A549 (cell line): ENCODE measurements at regions not wholly inside any gene's neighbourhood (a gene's known extent, or its start where the extent isn't known, plus 50 kb on each side); places are given as distances from the start of the nearest gene placed in this dataset.

ENCODE experiments used
- ATAC-seq, 2 experiments: fragments of 200-7000 bp in 1 of 2; fragments of >200 bp in 1 of 2; cut with Nextera tagmentation in 1 of 2; cut with Tn5 transposase in 1 of 2; 3 replicates each; pipeline versions ENCODE4 v1.8.0 to v1.9.1; 2018 to 2020; ENCODE audit warnings: mild to moderate bottlenecking in 1 of 2, moderate library complexity in 1 of 2
- CTCF ChIA-PET: fragments of 300-600 bp; sonication (Branson Sonifier 250); formaldehyde crosslinking; extraction: SDS; loops from one replicate; lab custom pipeline; 2021; ENCODE audit warnings: antibody characterized with exemption, inconsistent platforms; lab: Yijun Ruan, JAX
- POLR2A ChIA-PET: fragments of 350-600 bp; formaldehyde crosslinking; extraction: SDS; loops from one replicate; lab custom pipeline; 2021; ENCODE audit warnings: antibody characterized with exemption, inconsistent platforms; lab: Yijun Ruan, JAX
- DNase-seq, 2 experiments: peaks; one replicate each; pipeline versions ENCODE4 v3.0.0 to v3.0.0-alpha.2; 2011 to 2016; ENCODE audit warnings: low read depth in 1 of 2, low spot score in 1 of 2
- FAIRE-seq: peaks from 2 replicates; lab custom pipeline; 2011; peaks lifted over from hg19 to GRCh38; lab: Jason Lieb, UNC
- H3K27ac ChIP-seq, 2 experiments: fragments of >200 bp; sonication (Bioruptor Twin); formaldehyde crosslinking; 3 replicates each; pipeline ENCODE4 v1.5.1; 2016 to 2017
- H3K4me1 ChIP-seq: fragments of >200 bp; sonication (Bioruptor Twin); formaldehyde crosslinking; 3 replicates; pipeline ENCODE4 v1.6.1; 2016
- H3K4me2 ChIP-seq: fragments of >200 bp; sonication (Bioruptor Twin); formaldehyde crosslinking; 3 replicates; pipeline ENCODE4 v1.6.1; 2016
- H3K4me3 ChIP-seq: fragments of >200 bp; sonication (Bioruptor Twin); formaldehyde crosslinking; 3 replicates; pipeline ENCODE4 v1.5.1; 2016
- H3K9me3 ChIP-seq: fragments of >200 bp; sonication (Bioruptor Twin); formaldehyde crosslinking; 3 replicates; pipeline ENCODE4 v1.6.1; 2016
- CBX8 ChIP-seq: fragments of 200-600 bp; sonication (generic); IDR thresholded peaks from 2 replicates; pipeline ENCODE4 v1.6.1; 2016
- CEBPB ChIP-seq, 2 experiments: fragments of >200 bp in 1 of 2; sonication (Bioruptor Twin) in 1 of 2; formaldehyde crosslinking in 1 of 2; IDR thresholded peaks; 2 replicates each; pipeline ENCODE4 v1.6.1; 2012 to 2016
- CHD2 ChIP-seq: fragments of 150-350 bp; IDR thresholded peaks from 2 replicates; pipeline ENCODE4 v1.6.1; 2014; ENCODE audit warnings: low read length; ENCODE audit not compliant: partially characterized antibody
- EHF ChIP-seq: fragments of 250-450 bp; sonication (Bioruptor Pico); IDR thresholded peaks from 2 replicates; pipeline ENCODE4 v1.5.0; 2020; ENCODE audit warnings: mild to moderate bottlenecking
- ELK1 ChIP-seq: fragments of 150-350 bp; IDR thresholded peaks from 2 replicates; pipeline ENCODE4 v1.6.1; 2014; ENCODE audit warnings: low read depth, mild to moderate bottlenecking, low read length
- ESRRA ChIP-seq: fragments of 150-350 bp; IDR thresholded peaks from 2 replicates; pipeline ENCODE4 v1.6.1; 2014; ENCODE audit warnings: mild to moderate bottlenecking, low read length, borderline replicate concordance
- FOSB ChIP-seq: fragments of 250-450 bp; sonication (Bioruptor Pico); IDR thresholded peaks from 2 replicates; pipeline ENCODE4 v1.5.0; 2020; ENCODE audit warnings: mild to moderate bottlenecking, moderate library complexity
- FOSL2 ChIP-seq, 2 experiments: fragments of 450-650 bp in 1 of 2; fragments of >200 bp in 1 of 2; sonication (Bioruptor Twin) in 1 of 2; formaldehyde crosslinking; IDR thresholded peaks; 2 replicates each; pipeline versions ENCODE4 v1.5.0 to v1.6.1; 2016 to 2020; ENCODE audit warnings: mild to moderate bottlenecking in 1 of 2, moderate library complexity in 1 of 2
- HES2 ChIP-seq: fragments of >200 bp; sonication (Bioruptor Twin); formaldehyde crosslinking; IDR thresholded peaks from 2 replicates; pipeline ENCODE4 v1.6.1; 2016
- HOXB13 ChIP-seq: fragments of 250-450 bp; sonication (Bioruptor Pico); IDR thresholded peaks from 2 replicates; pipeline ENCODE4 v1.5.0; 2020; ENCODE audit warnings: low read depth, mild to moderate bottlenecking, moderate library complexity
- HOXB5 ChIP-seq: fragments of 250-450 bp; sonication (Bioruptor Pico); IDR thresholded peaks from 2 replicates; pipeline ENCODE4 v1.5.0; 2020; ENCODE audit warnings: mild to moderate bottlenecking, moderate library complexity
- KDM1A ChIP-seq: fragments of 200-600 bp; sonication (generic); IDR thresholded peaks from 2 replicates; pipeline ENCODE4 v1.6.1; 2016; ENCODE audit warnings: low read depth, mild to moderate bottlenecking
- MAX ChIP-seq: IDR thresholded peaks from 2 replicates; pipeline ENCODE4 v1.6.1; 2012
- MYC ChIP-seq: IDR thresholded peaks from 2 replicates; pipeline ENCODE4 v1.6.1; 2012; ENCODE audit warnings: mild to moderate bottlenecking, inconsistent platforms, low read length, improper control_type of control experiment, borderline replicate concordance
- NPAS2 ChIP-seq: fragments of 250-450 bp; sonication (Bioruptor Pico); IDR thresholded peaks from 2 replicates; pipeline ENCODE4 v1.8.0; 2022; ENCODE audit warnings: mild to moderate bottlenecking, moderate library complexity, borderline replicate concordance
- NR3C1 ChIP-seq: fragments of >200 bp; sonication (Bioruptor Twin); formaldehyde crosslinking; IDR thresholded peaks from 3 replicates; pipeline ENCODE4 v1.6.1; 2017
- PHF8 ChIP-seq: fragments of 200-600 bp; sonication (generic); IDR thresholded peaks from 2 replicates; pipeline ENCODE4 v1.6.1; 2016; ENCODE audit warnings: low read depth, mild to moderate bottlenecking, antibody characterized with exemption, moderate library complexity, borderline replicate concordance
- POLR2AphosphoS2 ChIP-seq: conservative IDR thresholded peaks from 2 replicates; pipeline ENCODE4 v1.6.1; 2012; ENCODE audit warnings: low read length, improper control_type of control experiment, inconsistent platforms
- RCOR1 ChIP-seq: fragments of 150-350 bp; IDR thresholded peaks from 2 replicates; pipeline ENCODE4 v1.6.1; 2014; ENCODE audit warnings: antibody characterized with exemption, low read length, low read depth
- REST ChIP-seq: fragments of 200-600 bp; sonication (generic); IDR thresholded peaks from 2 replicates; pipeline ENCODE4 v1.6.1; 2016; ENCODE audit warnings: antibody characterized with exemption, mild to moderate bottlenecking, moderate library complexity
- RFX5 ChIP-seq: fragments of 450-650 bp; IDR thresholded peaks from 2 replicates; pipeline ENCODE4 v1.7.1; 2014; ENCODE audit warnings: antibody characterized with exemption, mild to moderate bottlenecking, moderate library complexity
- RNF2 ChIP-seq: fragments of 200-600 bp; sonication (generic); IDR thresholded peaks from 2 replicates; pipeline ENCODE4 v1.6.1; 2016; ENCODE audit warnings: low read depth, mild to moderate bottlenecking, antibody characterized with exemption, moderate library complexity, borderline replicate concordance
- USF2 ChIP-seq: fragments of 450-650 bp; IDR thresholded peaks from 2 replicates; pipeline ENCODE4 v1.6.1; 2014; ENCODE audit warnings: antibody characterized with exemption
- ZNF302 ChIP-seq: fragments of 250-450 bp; sonication (Bioruptor Pico); IDR thresholded peaks from 2 replicates; pipeline ENCODE4 v1.9.0; 2021; ENCODE audit warnings: inconsistent platforms, mild to moderate bottlenecking, moderate library complexity
- ZSCAN20 ChIP-seq: fragments of 250-450 bp; sonication (Bioruptor Pico); IDR thresholded peaks from 2 replicates; pipeline ENCODE4 v1.8.0; 2022; ENCODE audit warnings: mild to moderate bottlenecking, moderate library complexity
- WGBS: methylation state at CpG from one replicate; pipeline ENCODE4 v1.1.6; 2017; ENCODE audit errors: missing lambda C conversion rate; 5-methylcytosine and 5-hydroxymethylcytosine counted together

- ChIA-PET CTCF (no interaction called here), POLR2A (no interaction called here)
- Histone ChIP-seq H3K4me3 (no peak overlapping the region), H3K4me2 (no peak overlapping the region), H3K9me3 (no peaks in the 10 kb centered on the region), H3K4me1 (no peaks in the 10 kb centered on the region), H3K27ac (no peak overlapping the region)
- FAIRE-seq (no peak), DNase-seq (no peak), ATAC-seq (no peak)
- TF ChIP-seq NPAS2 (CRISPR knock-in tag) (no peak), CBX8 (no peak), KDM1A (no peak), USF2 (no peak), NR3C1 (no peak), REST (no peak), RFX5 (no peak), RCOR1 (no peak), ESRRA (no peak), MAX (no peak), EHF (CRISPR knock-in tag) (no peak), HOXB5 (no peak), PHF8 (no peak), FOSB (CRISPR knock-in tag) (no peak), POLR2AphosphoS2 (no peak), CHD2 (no peak), ZSCAN20 (CRISPR knock-in tag) (no peak)
- WGBS = 25% methylated on average over 4 of the region's 4 CpGs
Observed at GRCh38 chr3:19792388-19792787, 141.6 kb downstream of the EFHB start.

- no peaks in the 10 kb centered on the region for H3K9me3 ChIP-seq
- POLR2A ChIA-PET = no interaction called here
- no peaks in the 10 kb centered on the region for H3K4me1 ChIP-seq
- DNase-seq = no peak
- H3K27ac ChIP-seq = no peak overlapping the region
- TF ChIP-seq CEBPB (IDR thresholded peaks at IDR 0.05) (no peak), CHD2 (no peak), RNF2 (no peak), ZNF302 (CRISPR knock-in tag) (no peak), HES2 (no peak), MYC (no peak), HOXB13 (no peak), POLR2AphosphoS2 (no peak), FOSL2 (IDR thresholded peaks at IDR 0.05) (no peak), FOSL2 (CRISPR knock-in tag; IDR thresholded peaks at IDR 0.05) (no peak), ELK1 (no peak), ESRRA (no peak)
- FAIRE-seq = no peak
- no peak overlapping the region for H3K4me3 ChIP-seq
- WGBS = 11% methylated on average over 3 of the region's 3 CpGs
- CTCF ChIA-PET = no interaction called here
- ATAC-seq = no peak
- no peak overlapping the region for H3K4me2 ChIP-seq
Observed at GRCh38 chr3:19775765-19776164, 158.3 kb downstream of the EFHB start.
